NB4 (cell line): ENCODE measurements at regions not wholly inside any gene's neighbourhood (a gene's known extent, or its start where the extent isn't known, plus 50 kb on each side); places are given as distances from the start of the nearest gene placed in this dataset.

ENCODE experiments used
- DNase-seq: peaks from one replicate; pipeline ENCODE4 v3.0.0; 2010; ENCODE audit warnings: low read depth
- H3K4me3 ChIP-seq: one replicate; pipeline ENCODE4 v1.5.1; 2011; ENCODE audit warnings: mild to moderate bottlenecking, low read depth, low read length, moderate library complexity
- CTCF ChIP-seq: IDR thresholded peaks from one replicate; pipeline ENCODE4 v1.5.1; 2012; ENCODE audit warnings: low read depth, low read length
- MAX ChIP-seq: IDR thresholded peaks from 2 replicates; pipeline ENCODE4 v1.6.1; 2011; ENCODE audit warnings: low read depth, low read length
- MYC ChIP-seq: IDR thresholded peaks from 2 replicates; pipeline ENCODE4 v1.6.1; 2011; ENCODE audit warnings: low read depth, low read length
- POLR2A ChIP-seq: IDR thresholded peaks from 2 replicates; pipeline ENCODE4 v1.6.1; 2011; ENCODE audit warnings: mild to moderate bottlenecking; ENCODE audit not compliant: insufficient read length; ENCODE audit errors: extremely low read depth

- H3K4me3 ChIP-seq: no peak overlapping the region
- no peak for DNase-seq
- TF ChIP-seq MYC (no peak), POLR2A (no peak), CTCF (no peak), MAX (no peak)
Measured at GRCh38 chr3:164851204-164851603, 227.1 kb downstream of the SI start.

GRCh38 chr3:164848923-164849322 lies 229.4 kb downstream of the SI start:
- DNase-seq: no peak
- TF ChIP-seq POLR2A (no peak), CTCF (no peak), MAX (no peak), MYC (no peak)
- no peak overlapping the region for H3K4me3 ChIP-seq

- no peak overlapping the region for H3K4me3 ChIP-seq
- no peak for DNase-seq
- TF ChIP-seq POLR2A (no peak), MAX (no peak), CTCF (no peak), MYC (no peak)
Measured at GRCh38 chr3:164845739-164846138, 232.6 kb downstream of the SI start.

GRCh38 chr3:164832216-164832615 lies 246.1 kb downstream of the SI start:
- no peak for DNase-seq
- H3K4me3 ChIP-seq: no peak overlapping the region
- TF ChIP-seq MAX: no peak
- no peak for TF ChIP-seq POLR2A
- no peak for TF ChIP-seq CTCF
- no peak for TF ChIP-seq MYC

- TF ChIP-seq POLR2A (no peak), MYC (no peak), MAX (no peak), CTCF (no peak)
- DNase-seq: no peak
- H3K4me3 ChIP-seq: no peak overlapping the region
Measured at GRCh38 chr3:164818318-164818717, 260.0 kb downstream of the SI start.

- no peak overlapping the region for H3K4me3 ChIP-seq
- no peak for DNase-seq
- TF ChIP-seq MAX (no peak), POLR2A (no peak), MYC (no peak), CTCF (no peak)
Measured at GRCh38 chr3:164814106-164814505, 264.2 kb downstream of the SI start.
